ENCODE measurements at regions not wholly inside any gene's neighbourhood (a gene's known extent, or its start where the extent isn't known, plus 50 kb on each side); places are given as distances from the start of the nearest gene placed in this dataset.

DNA sequence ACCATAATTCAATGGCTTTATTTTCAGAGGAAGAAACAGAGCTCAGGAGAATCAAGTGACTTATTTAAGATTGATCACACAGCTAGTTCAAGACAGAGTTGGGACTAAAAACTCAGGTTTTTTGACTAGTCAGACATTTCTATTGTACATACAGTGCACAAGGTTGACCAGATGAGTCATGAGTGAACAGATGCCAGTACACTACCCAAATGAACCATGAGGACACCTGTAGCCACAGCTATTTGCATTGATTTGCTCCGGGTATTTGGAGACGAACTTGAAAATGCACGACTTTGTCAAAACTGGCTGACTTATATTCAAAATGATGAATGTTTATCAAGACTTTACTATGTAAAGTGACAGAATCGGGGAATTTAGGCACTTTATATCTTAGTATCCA is 161.7 kb upstream of the ST6GALNAC5 start:
- Histone ChIP-seq H3K36me3 (no peaks in the 10 kb centered on the region), H3K27ac (no peak overlapping the region)
- no peak for TF ChIP-seq CTCF (IDR thresholded peaks at IDR 0.05; ENCODE audit: low read depth, low read length)

GRCh38 chr1:76713535-76713934 is 153.7 kb upstream of the ST6GALNAC5 start:
- Histone ChIP-seq H3K4me1 (ENCODE audit: low read depth) (no peaks in the 10 kb centered on the region), H3K4me3 (no peak overlapping the region), H3K36me3 (no peaks in the 10 kb centered on the region), H3K27me3 (peaks cover 3% of the 10 kb centered on the region), H3K9me3 (ENCODE audit: low read depth) (no peaks in the 10 kb centered on the region), H3K27ac (no peak overlapping the region)
- DNase-seq (ENCODE audit: low read depth in 1 of 2, low spot score in 1 of 2), result no peak
- TF ChIP-seq CTCF (IDR thresholded peaks at IDR 0.05; ENCODE audit: low read depth, low read length), result no peak

More for the DNA sequence above, 161.7 kb upstream of the ST6GALNAC5 start:
- no peak for DNase-seq (ENCODE audit: low read depth in 1 of 2, low spot score in 1 of 2)
- Histone ChIP-seq H3K9me3 (ENCODE audit: low read depth) (no peaks in the 10 kb centered on the region), H3K4me3 (no peak overlapping the region), H3K27me3 (peaks cover 3% of the 10 kb centered on the region), H3K4me1 (ENCODE audit: low read depth) (no peaks in the 10 kb centered on the region)

GRCh38 chr1:76715474-76715873 is 151.8 kb upstream of the ST6GALNAC5 start:
- no peak for DNase-seq (ENCODE audit: low read depth in 1 of 2, low spot score in 1 of 2)
- H3K4me1 ChIP-seq (ENCODE audit: low read depth), result no peaks in the 10 kb centered on the region
- TF ChIP-seq CTCF (IDR thresholded peaks at IDR 0.05; ENCODE audit: low read depth, low read length), result no peak

DNA sequence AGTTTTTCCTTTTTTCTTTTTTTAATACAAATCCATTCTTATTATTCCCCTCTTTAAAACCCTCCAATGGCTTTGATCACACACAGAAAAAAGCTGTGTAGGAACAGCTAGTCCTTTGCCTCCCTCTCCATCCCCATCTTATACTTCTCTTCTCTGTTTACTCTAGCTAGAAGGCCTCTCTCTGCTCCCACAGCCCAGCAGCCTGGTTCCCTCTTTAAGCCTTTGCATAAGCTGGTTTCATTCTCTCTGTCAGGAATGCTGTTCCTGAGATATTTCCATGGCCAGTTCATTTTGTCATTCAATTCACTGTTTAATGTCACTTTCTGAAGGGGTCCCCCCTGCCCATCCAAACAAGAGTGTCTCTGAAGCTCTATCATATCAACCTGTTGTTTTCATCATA is 143.3 kb upstream of the ST6GALNAC5 start:
- Histone ChIP-seq H3K9me3 (ENCODE audit: low read depth) (no peaks in the 10 kb centered on the region), H3K4me3 (no peak overlapping the region), H3K27me3 (no peaks in the 10 kb centered on the region), H3K4me1 (ENCODE audit: low read depth) (no peaks in the 10 kb centered on the region), H3K27ac (no peak overlapping the region), H3K36me3 (no peaks in the 10 kb centered on the region)
- TF ChIP-seq CTCF (IDR thresholded peaks at IDR 0.05; ENCODE audit: low read depth, low read length), result no peak
- no peak for DNase-seq (ENCODE audit: low read depth in 1 of 2, low spot score in 1 of 2)

More at GRCh38 chr1:76715474-76715873, 151.8 kb upstream of the ST6GALNAC5 start:
- Histone ChIP-seq H3K36me3 (no peaks in the 10 kb centered on the region), H3K27me3 (no peaks in the 10 kb centered on the region), H3K9me3 (ENCODE audit: low read depth) (no peaks in the 10 kb centered on the region), H3K4me3 (no peak overlapping the region), H3K27ac (no peak overlapping the region)

GRCh38 chr1:76724816-76725215 is 142.5 kb upstream of the ST6GALNAC5 start:
- Histone ChIP-seq H3K27me3 (no peaks in the 10 kb centered on the region), H3K9me3 (ENCODE audit: low read depth) (no peaks in the 10 kb centered on the region), H3K4me1 (ENCODE audit: low read depth) (no peaks in the 10 kb centered on the region), H3K36me3 (no peaks in the 10 kb centered on the region), H3K4me3 (no peak overlapping the region), H3K27ac (no peak overlapping the region)
- no peak for DNase-seq (ENCODE audit: low read depth in 1 of 2, low spot score in 1 of 2)
- TF ChIP-seq CTCF (IDR thresholded peaks at IDR 0.05; ENCODE audit: low read depth, low read length), result no peak

All from cardiac muscle cell (in vitro differentiated cells and primary cell).